B cell (primary cell): ENCODE measurements at regions not wholly inside any gene's neighbourhood (a gene's known extent, or its start where the extent isn't known, plus 50 kb on each side); places are given as distances from the start of the nearest gene placed in this dataset.

ENCODE experiments used
- ATAC-seq: fragments of 200-7000 bp; cut with Tn5 transposase; one replicate; pipeline ENCODE4 v1.10.0; 2021; ENCODE audit warnings: low read depth, mild to moderate bottlenecking, moderate number of reproducible peaks, moderate library complexity
- CTCF ChIA-PET: fragments of 350-600 bp; sonication (Branson Sonifier 250); formaldehyde crosslinking; loops from one replicate; lab custom pipeline; 2021; ENCODE audit warnings: antibody characterized with exemption, inconsistent platforms; lab: Charles Lee
- POLR2A ChIA-PET: fragments of 350-600 bp; sonication (Branson Sonifier 250); formaldehyde crosslinking; loops from one replicate; lab custom pipeline; 2021; ENCODE audit warnings: antibody characterized with exemption; lab: Charles Lee
- DNase-seq: peaks from one replicate; pipeline ENCODE4 v3.0.0; 2013
- H2AFZ ChIP-seq: 2 replicates; pipeline ENCODE4 v1.6.1; 2012; ENCODE audit warnings: mild to moderate bottlenecking, low read depth, low read length; ENCODE audit not compliant: insufficient read depth, poor library complexity, severe bottlenecking
- H3K27ac ChIP-seq, 2 donors: 1 replicate in 1 of 2; 2 replicates in 1 of 2; pipeline ENCODE4 v1.5.1; 2012 to 2013; ENCODE audit warnings: low read length in 2 of 2, mild to moderate bottlenecking in 2 of 2, moderate library complexity in 1 of 2
- H3K27me3 ChIP-seq, 4 experiments: fragments of 200-600 bp in 1 of 4; sonication (generic) in 1 of 4; replicated peaks in 1 of 4; 1 replicate in 2 of 4; 2 replicates in 2 of 4; pipeline versions ENCODE4 v1.6.1 to v1.7.0; 2013 to 2016; ENCODE audit warnings: low read length in 3 of 4, mild to moderate bottlenecking in 2 of 4, mixed read lengths in 1 of 4, moderate library complexity in 1 of 4; ENCODE audit not compliant: insufficient read depth in 4 of 4, control insufficient read depth in 3 of 4; ENCODE audit errors: control extremely low read depth in 1 of 4
- H3K36me3 ChIP-seq, 2 experiments: replicated peaks in 1 of 2; 1 replicate in 1 of 2; 2 replicates in 1 of 2; pipeline versions ENCODE4 v1.6.1 to v1.7.1; 2013; ENCODE audit warnings: low read length in 1 of 2; ENCODE audit not compliant: insufficient read depth in 2 of 2, control insufficient read depth in 1 of 2; ENCODE audit errors: control extremely low read depth in 1 of 2, extremely low read depth in 1 of 2
- H3K4me1 ChIP-seq, 2 donors: fragments of 200-600 bp in 1 of 2; sonication (generic) in 1 of 2; 1 replicate in 1 of 2; 2 replicates in 1 of 2; pipeline versions ENCODE4 v1.5.1 to v1.6.1; 2013 to 2017; ENCODE audit warnings: low read length in 2 of 2; ENCODE audit not compliant: control insufficient read depth in 2 of 2, insufficient read depth in 2 of 2
- H3K4me2 ChIP-seq: replicated peaks from 2 replicates; pipeline ENCODE3; 2012; ENCODE audit warnings: mild to moderate bottlenecking, low read depth, low read length; ENCODE audit not compliant: poor library complexity, severe bottlenecking
- H3K4me3 ChIP-seq, 5 experiments: fragments of 200-600 bp in 1 of 5; sonication (generic) in 1 of 5; 1 replicate in 3 of 5; 2 replicates in 2 of 5; pipeline versions ENCODE4 v1.5.1 to v1.7.0; 2011 to 2016; ENCODE audit warnings: low read length in 4 of 5, mild to moderate bottlenecking in 4 of 5, low read depth in 2 of 5, control low read depth in 1 of 5, moderate library complexity in 1 of 5; ENCODE audit not compliant: insufficient read depth in 1 of 5; ENCODE audit errors: control extremely low read depth in 1 of 5, extremely low read depth in 1 of 5
- H3K79me2 ChIP-seq: fragments of 200-600 bp; sonication (generic); one replicate; pipeline ENCODE4 v1.6.0; 2016; ENCODE audit warnings: low read length; ENCODE audit not compliant: control insufficient read depth, insufficient read depth
- H3K9ac ChIP-seq: fragments of 200-600 bp; sonication (generic); 2 replicates; pipeline ENCODE4 v1.6.1; 2017; ENCODE audit warnings: mild to moderate bottlenecking, low read length, moderate library complexity
- H3K9me3 ChIP-seq, 3 donors: one replicate each; pipeline versions ENCODE4 v1.6.1 to v1.7.1; 2013; ENCODE audit warnings: low read length in 2 of 3; ENCODE audit not compliant: control insufficient read depth in 2 of 3, insufficient read depth in 1 of 3; ENCODE audit errors: control extremely low read depth in 1 of 3
- H4K20me1 ChIP-seq: 2 replicates; pipeline ENCODE4 v1.6.0; 2012; ENCODE audit warnings: mild to moderate bottlenecking, low read length; ENCODE audit not compliant: insufficient read depth, control insufficient read depth, poor library complexity, severe bottlenecking
- H3K27ac Mint-ChIP-seq: one replicate; pipeline ENCODE4 v1.8.0; 2021; ENCODE audit warnings: mixed read lengths
- H3K27me3 Mint-ChIP-seq: one replicate; pipeline ENCODE4 v1.8.0; 2021; ENCODE audit warnings: mixed read lengths
- H3K4me1 Mint-ChIP-seq: one replicate; pipeline ENCODE4 v1.8.0; 2021; ENCODE audit warnings: mixed read lengths
- H3K4me3 Mint-ChIP-seq: one replicate; pipeline ENCODE4 v1.8.0; 2021; ENCODE audit warnings: mixed read lengths
- H3K9me3 Mint-ChIP-seq: one replicate; pipeline ENCODE4 v1.8.0; 2022; ENCODE audit warnings: mixed read lengths; ENCODE audit not compliant: insufficient read depth
- EZH2 ChIP-seq: IDR thresholded peaks from 2 replicates; pipeline ENCODE4 v1.6.1; 2012; ENCODE audit warnings: borderline replicate concordance, low read depth, mild to moderate bottlenecking, moderate library complexity, low read length; ENCODE audit not compliant: insufficient read depth, poor library complexity, severe bottlenecking
- WGBS: methylation state at CpG from one replicate; pipeline ENCODE4 v1.1.5; 2013; ENCODE audit warnings: missing lambda C conversion rate; ENCODE audit not compliant: insufficient coverage; 5-methylcytosine and 5-hydroxymethylcytosine counted together
- intact Hi-C: fragments of 100-400 bp; cut with micrococcal nuclease; formaldehyde crosslinking; loops from one replicate; pipeline ENCODE4 v1.10.0; 2022
- TF ChIP-seq, protein P1 (sequence below): fragments of 200-600 bp; IDR thresholded peaks from one replicate; pipeline ENCODE4 v1.8.0; 2022; ENCODE audit warnings: antibody characterized with exemption, mild to moderate bottlenecking

DNA sequence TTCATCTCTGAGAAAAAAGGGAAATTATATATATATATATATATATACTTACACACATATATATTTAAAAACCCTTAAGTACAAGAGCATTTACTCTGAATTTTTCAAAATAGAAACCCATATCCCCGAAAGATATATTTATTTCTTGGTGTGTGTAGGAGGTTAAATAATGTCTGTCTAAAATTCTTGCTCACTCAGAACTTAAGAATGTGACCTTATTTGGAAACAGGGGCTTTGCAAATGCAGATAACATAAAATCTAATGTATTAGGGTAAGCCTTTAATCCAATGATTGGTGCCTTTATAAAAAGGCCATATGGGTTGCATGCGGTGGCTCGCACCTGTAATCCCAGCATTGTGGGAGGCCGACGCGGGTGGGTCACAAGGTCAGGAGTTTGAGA lies 517.3 kb upstream of the TLE4 start:
- no peak overlapping the region for H3K27ac Mint-ChIP-seq
- H3K4me3 ChIP-seq = no peak overlapping the region
- H4K20me1 ChIP-seq = no peaks in the 10 kb centered on the region
- no peaks in the 10 kb centered on the region for H3K27me3 Mint-ChIP-seq
- no peak for TF ChIP-seq EZH2
- TF ChIP-seq, protein P1, sequence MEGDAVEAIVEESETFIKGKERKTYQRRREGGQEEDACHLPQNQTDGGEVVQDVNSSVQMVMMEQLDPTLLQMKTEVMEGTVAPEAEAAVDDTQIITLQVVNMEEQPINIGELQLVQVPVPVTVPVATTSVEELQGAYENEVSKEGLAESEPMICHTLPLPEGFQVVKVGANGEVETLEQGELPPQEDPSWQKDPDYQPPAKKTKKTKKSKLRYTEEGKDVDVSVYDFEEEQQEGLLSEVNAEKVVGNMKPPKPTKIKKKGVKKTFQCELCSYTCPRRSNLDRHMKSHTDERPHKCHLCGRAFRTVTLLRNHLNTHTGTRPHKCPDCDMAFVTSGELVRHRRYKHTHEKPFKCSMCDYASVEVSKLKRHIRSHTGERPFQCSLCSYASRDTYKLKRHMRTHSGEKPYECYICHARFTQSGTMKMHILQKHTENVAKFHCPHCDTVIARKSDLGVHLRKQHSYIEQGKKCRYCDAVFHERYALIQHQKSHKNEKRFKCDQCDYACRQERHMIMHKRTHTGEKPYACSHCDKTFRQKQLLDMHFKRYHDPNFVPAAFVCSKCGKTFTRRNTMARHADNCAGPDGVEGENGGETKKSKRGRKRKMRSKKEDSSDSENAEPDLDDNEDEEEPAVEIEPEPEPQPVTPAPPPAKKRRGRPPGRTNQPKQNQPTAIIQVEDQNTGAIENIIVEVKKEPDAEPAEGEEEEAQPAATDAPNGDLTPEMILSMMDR = no peak
- H3K4me3 Mint-ChIP-seq = no peak overlapping the region
- POLR2A ChIA-PET = no interaction called here
- H3K4me2 ChIP-seq = no peak overlapping the region
- intact Hi-C loops = no loop called here
- 100% methylated on average over 2 of the region's 6 CpGs for WGBS
- H3K9me3 ChIP-seq = no peaks in the 10 kb centered on the region
- H3K27ac ChIP-seq = no peak overlapping the region
- no peaks in the 10 kb centered on the region for H3K36me3 ChIP-seq
- H3K4me1 Mint-ChIP-seq = no peaks in the 10 kb centered on the region
- no peaks in the 10 kb centered on the region for H3K79me2 ChIP-seq
- H3K9me3 Mint-ChIP-seq = no peaks in the 10 kb centered on the region
- CTCF ChIA-PET = no interaction called here
- DNase-seq = no peak
- no peaks in the 10 kb centered on the region for H3K27me3 ChIP-seq
- no peak overlapping the region for H3K9ac ChIP-seq
- no peak for ATAC-seq
- H3K4me1 ChIP-seq = no peaks in the 10 kb centered on the region
- no peak overlapping the region for H2AFZ ChIP-seq

DNA sequence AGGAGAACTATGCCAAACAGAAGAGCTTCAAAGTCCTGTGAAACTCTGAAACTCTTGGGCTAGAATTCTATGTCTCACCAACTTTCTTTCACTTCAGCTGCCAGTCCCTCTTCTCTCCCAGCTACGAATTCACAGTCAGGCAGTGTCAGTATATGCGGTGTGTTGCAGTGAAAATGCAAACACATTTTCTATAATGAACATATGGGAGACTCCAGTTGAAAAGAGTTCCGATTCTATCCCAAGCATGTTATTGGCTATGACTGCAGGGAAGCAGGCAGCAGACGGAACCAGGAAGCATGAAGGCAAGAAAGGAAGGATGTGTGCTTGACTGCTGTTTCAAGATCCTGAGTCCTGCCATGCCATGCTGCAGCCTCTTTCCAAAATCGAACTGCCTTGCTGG lies 515.7 kb upstream of the TLE4 start:
- ChIA-PET CTCF (no interaction called here), POLR2A (no interaction called here)
- DNase-seq = no peak
- Histone ChIP-seq H3K4me2 (no peak overlapping the region), H3K9ac (no peak overlapping the region), H3K4me1 (no peaks in the 10 kb centered on the region), H2AFZ (no peak overlapping the region), H3K36me3 (no peaks in the 10 kb centered on the region), H4K20me1 (no peaks in the 10 kb centered on the region), H3K9me3 (no peaks in the 10 kb centered on the region), H3K79me2 (no peaks in the 10 kb centered on the region), H3K27ac (no peak overlapping the region), H3K27me3 (no peaks in the 10 kb centered on the region), H3K4me3 (no peak overlapping the region)
- no peaks in the 10 kb centered on the region for H3K4me1 Mint-ChIP-seq
- TF ChIP-seq EZH2 = no peak
- TF ChIP-seq, protein P1 = no peak
- 90% methylated on average over 2 of the region's 5 CpGs for WGBS
- H3K27ac Mint-ChIP-seq = no peak overlapping the region
- intact Hi-C loops = no loop called here
- H3K9me3 Mint-ChIP-seq = no peaks in the 10 kb centered on the region
- no peaks in the 10 kb centered on the region for H3K27me3 Mint-ChIP-seq
- ATAC-seq = no peak
- H3K4me3 Mint-ChIP-seq = no peak overlapping the region
